ENCODE measurements at regions not wholly inside any gene's neighbourhood (a gene's known extent, or its start where the extent isn't known, plus 50 kb on each side); places are given as distances from the start of the nearest gene placed in this dataset.

DNA sequence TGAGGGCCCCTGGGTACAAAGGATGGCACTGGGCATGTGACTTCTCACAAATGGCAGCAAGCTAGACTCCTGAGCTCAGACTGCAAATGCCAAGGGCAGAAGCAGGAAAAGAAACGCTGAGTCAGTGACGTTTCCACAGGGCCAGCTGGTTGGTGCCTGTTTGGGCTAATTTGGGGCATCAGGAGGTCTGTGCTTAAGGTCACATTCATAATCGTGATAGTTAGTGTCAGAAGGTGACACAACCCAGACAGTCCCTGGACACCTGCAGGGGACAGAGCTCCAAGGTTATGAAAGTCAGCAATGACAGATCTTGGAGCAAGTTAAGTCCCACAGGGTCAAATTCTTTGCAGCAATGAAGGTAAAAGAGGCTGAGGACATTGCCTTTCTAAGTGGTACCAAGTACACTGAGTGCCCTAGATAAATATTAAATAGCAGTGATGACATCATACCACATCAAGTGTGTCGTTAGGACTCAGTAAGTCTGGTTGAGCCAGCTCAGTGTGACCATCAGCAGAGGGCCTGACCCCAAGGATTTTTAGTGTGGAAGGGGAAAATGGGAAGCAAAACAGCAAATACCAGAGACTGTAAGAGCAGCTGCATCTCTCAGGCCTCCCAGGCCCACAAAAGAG, 556.9 kb upstream of the CFAP20DC start:
- Histone ChIP-seq H3K27ac (peak overlapping the region in 1 of 2 donors; percentile 46), H3K4me1 (replicated peaks) (no peaks in the 10 kb centered on the region), H3K9me3 (no peaks in the 10 kb centered on the region), H3K36me3 (no peaks in the 10 kb centered on the region), H3K4me3 (no peak overlapping the region), H3K27me3 (replicated peaks; ENCODE audit: insufficient read depth) (no peaks in the 10 kb centered on the region)
- no peak for TF ChIP-seq POLR2AphosphoS5 (IDR thresholded peaks at IDR 0.05)
- TF ChIP-seq, protein P1, sequence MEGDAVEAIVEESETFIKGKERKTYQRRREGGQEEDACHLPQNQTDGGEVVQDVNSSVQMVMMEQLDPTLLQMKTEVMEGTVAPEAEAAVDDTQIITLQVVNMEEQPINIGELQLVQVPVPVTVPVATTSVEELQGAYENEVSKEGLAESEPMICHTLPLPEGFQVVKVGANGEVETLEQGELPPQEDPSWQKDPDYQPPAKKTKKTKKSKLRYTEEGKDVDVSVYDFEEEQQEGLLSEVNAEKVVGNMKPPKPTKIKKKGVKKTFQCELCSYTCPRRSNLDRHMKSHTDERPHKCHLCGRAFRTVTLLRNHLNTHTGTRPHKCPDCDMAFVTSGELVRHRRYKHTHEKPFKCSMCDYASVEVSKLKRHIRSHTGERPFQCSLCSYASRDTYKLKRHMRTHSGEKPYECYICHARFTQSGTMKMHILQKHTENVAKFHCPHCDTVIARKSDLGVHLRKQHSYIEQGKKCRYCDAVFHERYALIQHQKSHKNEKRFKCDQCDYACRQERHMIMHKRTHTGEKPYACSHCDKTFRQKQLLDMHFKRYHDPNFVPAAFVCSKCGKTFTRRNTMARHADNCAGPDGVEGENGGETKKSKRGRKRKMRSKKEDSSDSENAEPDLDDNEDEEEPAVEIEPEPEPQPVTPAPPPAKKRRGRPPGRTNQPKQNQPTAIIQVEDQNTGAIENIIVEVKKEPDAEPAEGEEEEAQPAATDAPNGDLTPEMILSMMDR (IDR thresholded peaks at IDR 0.05), result no peak
- no peak for TF ChIP-seq POLR2A (IDR thresholded peaks at IDR 0.05)
- no peak for DNase-seq (ENCODE audit: low spot score)
- WGBS, result 67% methylated on average over 4 of the region's 4 CpGs
- intact Hi-C loops (cut with DNase I), result no loop called here

DNA sequence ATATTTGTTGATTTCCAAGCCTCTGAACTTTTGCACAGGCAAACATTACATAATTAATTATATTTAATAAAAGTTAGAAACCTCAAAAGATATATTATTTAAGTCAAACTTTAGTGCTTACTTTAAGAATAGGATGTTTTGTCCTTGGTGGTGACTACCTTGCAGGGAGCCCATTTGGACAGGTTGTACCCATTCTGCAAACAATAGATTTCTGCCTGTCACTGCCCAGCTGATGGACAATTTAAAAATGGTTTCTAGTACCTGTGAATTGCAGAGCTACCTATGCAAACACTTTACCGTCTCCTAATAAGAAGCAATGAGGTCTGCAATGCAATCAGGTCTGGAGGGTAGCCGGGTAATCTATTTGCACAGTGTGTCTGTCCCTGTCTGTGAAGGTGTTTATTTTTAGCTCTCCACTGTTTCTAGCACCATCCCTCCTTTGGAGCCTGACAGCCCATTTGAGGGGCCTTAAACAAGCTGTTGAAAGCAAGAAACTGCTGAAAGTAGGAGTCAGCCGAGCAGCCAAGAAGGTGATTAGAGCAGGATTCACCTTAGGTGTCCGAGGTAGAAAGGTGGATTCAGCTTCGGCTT, 556.2 kb upstream of the CFAP20DC start:
- 77% methylated on average over 5 of the region's 5 CpGs for WGBS
- peak; percentile 39 for DNase-seq (ENCODE audit: low spot score)
- TF ChIP-seq POLR2AphosphoS5 (IDR thresholded peaks at IDR 0.05) (peak; percentile 60), POLR2A (IDR thresholded peaks at IDR 0.05) (no peak)
- TF ChIP-seq, protein P1 (IDR thresholded peaks at IDR 0.05), result no peak
- Histone ChIP-seq H3K4me1 (replicated peaks) (no peaks in the 10 kb centered on the region), H3K4me3 (no peak overlapping the region), H3K36me3 (no peaks in the 10 kb centered on the region), H3K27ac (peak overlapping the region in 1 of 2 donors; percentile 46), H3K9me3 (no peaks in the 10 kb centered on the region), H3K27me3 (replicated peaks; ENCODE audit: insufficient read depth) (no peaks in the 10 kb centered on the region)
- intact Hi-C loops (cut with DNase I), result no loop called here

DNA sequence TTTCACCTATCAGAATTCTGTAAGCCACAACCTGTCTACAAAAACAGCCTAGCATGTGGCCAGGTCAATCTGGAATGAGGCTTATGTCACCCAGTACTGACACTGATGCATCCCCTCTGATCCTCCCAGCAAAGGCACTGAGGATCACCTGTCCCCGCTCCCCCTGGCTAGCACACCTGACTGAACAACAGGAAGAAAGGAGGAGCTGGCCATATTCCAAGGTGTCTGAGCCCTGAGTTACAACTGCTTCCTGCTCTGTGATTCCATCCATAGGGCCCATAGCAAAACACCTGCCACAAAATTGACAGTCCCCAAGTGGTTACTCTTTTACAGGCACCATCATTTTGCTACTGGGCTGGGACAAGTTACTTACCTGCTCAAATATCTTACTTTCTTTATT, 555.5 kb upstream of the CFAP20DC start:
- no peak for TF ChIP-seq POLR2A (IDR thresholded peaks at IDR 0.05)
- 81% methylated on average over 1 of the region's 1 CpG for WGBS
- Histone ChIP-seq H3K27me3 (replicated peaks; ENCODE audit: insufficient read depth) (no peaks in the 10 kb centered on the region), H3K9me3 (no peaks in the 10 kb centered on the region), H3K4me1 (replicated peaks) (no peaks in the 10 kb centered on the region), H3K27ac (peak overlapping the region in 1 of 2 donors; percentile 10), H3K36me3 (no peaks in the 10 kb centered on the region), H3K4me3 (no peak overlapping the region)
- DNase-seq (ENCODE audit: low spot score), result peak; percentile 43
- intact Hi-C loops (cut with DNase I), result no loop called here

DNA sequence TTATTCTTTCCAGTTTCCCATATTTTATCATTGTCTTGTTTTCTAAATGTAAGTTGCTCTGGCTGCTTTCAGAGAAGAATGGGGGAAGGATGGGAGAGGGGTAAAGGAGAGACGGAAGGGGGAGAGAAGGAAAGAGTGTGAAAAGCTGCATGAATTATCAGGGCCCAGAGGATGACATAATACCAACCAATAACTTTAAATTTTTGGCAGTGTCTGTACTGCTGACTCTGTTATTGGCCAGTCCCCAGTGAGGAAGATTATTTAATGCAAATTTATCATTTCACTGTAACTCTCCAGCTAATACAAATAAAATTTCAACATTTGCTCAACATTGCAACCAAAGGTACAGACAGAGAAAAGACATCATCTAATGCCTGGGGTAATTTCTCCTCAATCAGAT, 551.7 kb upstream of the CFAP20DC start:
- DNase-seq (ENCODE audit: low spot score), result no peak
- WGBS, result 52% methylated on average over 1 of the region's 1 CpG
- no peak overlapping the region for H3K4me3 ChIP-seq
- H3K27me3 ChIP-seq (replicated peaks; ENCODE audit: insufficient read depth), result no peaks in the 10 kb centered on the region
- intact Hi-C loops (cut with DNase I), result no loop called here
- no peak overlapping the region for H3K27ac ChIP-seq
- TF ChIP-seq POLR2AphosphoS5 (IDR thresholded peaks at IDR 0.05) (no peak), POLR2A (IDR thresholded peaks at IDR 0.05) (no peak)
- TF ChIP-seq, protein P1 (IDR thresholded peaks at IDR 0.05), result no peak
- no peaks in the 10 kb centered on the region for H3K4me1 ChIP-seq (replicated peaks)
- H3K36me3 ChIP-seq, result no peaks in the 10 kb centered on the region
- H3K9me3 ChIP-seq, result no peaks in the 10 kb centered on the region

DNA sequence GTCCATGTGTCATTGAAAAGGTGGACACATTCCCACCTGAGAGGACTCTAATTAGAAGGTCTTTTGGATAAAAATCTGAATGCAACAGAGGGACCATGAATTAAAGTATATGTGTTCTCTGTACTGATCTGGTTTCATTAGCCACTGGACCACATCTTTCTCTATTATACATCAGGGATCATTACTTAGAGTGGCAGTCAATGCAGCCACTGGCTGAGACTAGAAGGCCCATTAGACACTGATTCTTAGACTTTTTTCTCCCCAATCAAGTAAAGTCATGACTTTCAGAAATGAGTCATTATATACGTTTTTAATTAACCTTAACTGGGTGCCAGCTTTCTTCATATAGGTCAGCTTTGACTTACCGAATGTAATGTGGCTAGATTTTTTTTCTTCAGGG, 550.8 kb upstream of the CFAP20DC start:
- Histone ChIP-seq H3K4me3 (no peak overlapping the region), H3K27ac (no peak overlapping the region), H3K9me3 (no peaks in the 10 kb centered on the region), H3K27me3 (replicated peaks; ENCODE audit: insufficient read depth) (no peaks in the 10 kb centered on the region), H3K36me3 (no peaks in the 10 kb centered on the region), H3K4me1 (replicated peaks) (no peaks in the 10 kb centered on the region)
- intact Hi-C loops (cut with DNase I), result no loop called here
- DNase-seq (ENCODE audit: low spot score), result no peak
- 79% methylated on average over 2 of the region's 2 CpGs for WGBS
- TF ChIP-seq, protein P1 (IDR thresholded peaks at IDR 0.05), result no peak
- TF ChIP-seq POLR2A (IDR thresholded peaks at IDR 0.05), result no peak
- no peak for TF ChIP-seq POLR2AphosphoS5 (IDR thresholded peaks at IDR 0.05)
